RWPE2 (cell line): ENCODE measurements at regions not wholly inside any gene's neighbourhood (a gene's known extent, or its start where the extent isn't known, plus 50 kb on each side); places are given as distances from the start of the nearest gene placed in this dataset.
A peak's percentile ranks its signal among the peaks of the same experiment; 100 is the strongest.

Experiments used
- ATAC-seq: fragments of 200-7000 bp; cut with Tn5 transposase; 3 replicates; pipeline ENCODE4 v1.9.1; 2021; ENCODE audit warnings: low read depth
- DNase-seq: peaks from one replicate; pipeline ENCODE4 v3.0.0-alpha.2; 2020; ENCODE audit warnings: low spot score
- H3K27ac ChIP-seq: fragments of 450-650 bp; 2 replicates; pipeline ENCODE4 v1.5.1; 2017; ENCODE audit warnings: mild to moderate bottlenecking; ENCODE audit not compliant: poor library complexity, severe bottlenecking
- H3K27me3 ChIP-seq: fragments of 250-450 bp; sonication (Bioruptor Pico); 2 replicates; pipeline ENCODE4 v1.5.1; 2021; ENCODE audit warnings: mild to moderate bottlenecking, moderate library complexity; ENCODE audit not compliant: insufficient read depth, poor library complexity, severe bottlenecking
- H3K36me3 ChIP-seq: fragments of 250-450 bp; sonication (Bioruptor Pico); 2 replicates; pipeline ENCODE4 v1.5.1; 2020; ENCODE audit warnings: low read depth, mild to moderate bottlenecking, moderate library complexity
- H3K4me1 ChIP-seq: fragments of 250-450 bp; sonication (Bioruptor Pico); 2 replicates; pipeline ENCODE4 v1.5.1; 2021; ENCODE audit warnings: mild to moderate bottlenecking, moderate library complexity; ENCODE audit not compliant: insufficient read depth, poor library complexity, severe bottlenecking
- H3K4me3 ChIP-seq: fragments of 250-450 bp; sonication (Bioruptor Pico); 2 replicates; pipeline ENCODE4 v1.5.1; 2021; ENCODE audit warnings: mild to moderate bottlenecking, moderate library complexity; ENCODE audit not compliant: severe bottlenecking
- H3K9me3 ChIP-seq: fragments of 250-450 bp; sonication (Bioruptor Pico); 2 replicates; pipeline ENCODE4 v1.5.1; 2021; ENCODE audit warnings: mild to moderate bottlenecking, moderate library complexity; ENCODE audit not compliant: severe bottlenecking
- CTCF ChIP-seq: fragments of 450-650 bp; IDR thresholded peaks from one replicate; pipeline ENCODE4 v1.5.1; 2017; ENCODE audit warnings: mild to moderate bottlenecking, moderate library complexity; ENCODE audit not compliant: poor library complexity, severe bottlenecking

GRCh38 chr11:130719220-130719915 lies 196.9 kb downstream of the SNX19 start:
- H3K4me1 ChIP-seq, result no peaks in the 10 kb centered on the region
- no peaks in the 10 kb centered on the region for H3K27me3 ChIP-seq
- DNase-seq, result no peak
- no peaks in the 10 kb centered on the region for H3K9me3 ChIP-seq
- no peak for TF ChIP-seq CTCF
- ATAC-seq, result no peak
- no peak overlapping the region for H3K4me3 ChIP-seq
- H3K27ac ChIP-seq, result no peak overlapping the region
- no peaks in the 10 kb centered on the region for H3K36me3 ChIP-seq

GRCh38 chr11:130720232-130721022 lies 195.9 kb downstream of the SNX19 start:
- H3K4me3 ChIP-seq, result no peak overlapping the region
- no peaks in the 10 kb centered on the region for H3K27me3 ChIP-seq
- no peaks in the 10 kb centered on the region for H3K36me3 ChIP-seq
- TF ChIP-seq CTCF, result no peak
- DNase-seq (no peak), ATAC-seq (no peak)
- H3K27ac ChIP-seq, result no peak overlapping the region
- no peaks in the 10 kb centered on the region for H3K9me3 ChIP-seq
- no peaks in the 10 kb centered on the region for H3K4me1 ChIP-seq

- no peaks in the 10 kb centered on the region for H3K9me3 ChIP-seq
- H3K27me3 ChIP-seq, result no peaks in the 10 kb centered on the region
- no peaks in the 10 kb centered on the region for H3K4me1 ChIP-seq
- no peaks in the 10 kb centered on the region for H3K36me3 ChIP-seq
- ATAC-seq, result no peak
- TF ChIP-seq CTCF, result no peak
- DNase-seq, result no peak
- no peak overlapping the region for H3K27ac ChIP-seq
- no peak overlapping the region for H3K4me3 ChIP-seq
Observed at GRCh38 chr11:130721023-130721681, 195.1 kb downstream of the SNX19 start.

- DNase-seq (no peak), ATAC-seq (peak; percentile 55)
- H3K27me3 ChIP-seq, result no peaks in the 10 kb centered on the region
- H3K4me1 ChIP-seq, result no peaks in the 10 kb centered on the region
- no peak overlapping the region for H3K4me3 ChIP-seq
- no peak overlapping the region for H3K27ac ChIP-seq
- H3K36me3 ChIP-seq, result no peaks in the 10 kb centered on the region
- no peaks in the 10 kb centered on the region for H3K9me3 ChIP-seq
- TF ChIP-seq CTCF, result no peak
Observed at GRCh38 chr11:130721736-130722135, 194.5 kb downstream of the SNX19 start.
